GM12878 (cell line): ENCODE measurements at regions not wholly inside any gene's neighbourhood (a gene's known extent, or its start where the extent isn't known, plus 50 kb on each side); places are given as distances from the start of the nearest gene placed in this dataset.

Source experiments
- ATAC-seq: fragments of 200-7000 bp; cut with Tn5 transposase; 3 replicates; pipeline ENCODE4 v1.9.1; 2020; ENCODE audit warnings: mild to moderate bottlenecking, moderate library complexity
- BruUV-seq: library from RNA; stranded (reverse); fragments of 400-500 nt; replicated peaks from 2 replicates; lab custom pipeline; 2021; lab: Mats Ljungman, UMichigan
- CTCF ChIA-PET: fragments of 300-600 bp; sonication (Branson Sonifier 250); formaldehyde crosslinking; extraction: SDS; loops from one replicate; lab custom pipeline; 2021; ENCODE audit warnings: inconsistent platforms; lab: Yijun Ruan, JAX
- POLR2A ChIA-PET: fragments of 350-600 bp; formaldehyde crosslinking; extraction: SDS; loops from one replicate; lab custom pipeline; 2021; ENCODE audit warnings: inconsistent platforms; lab: Charles Lee
- RAD21 ChIA-PET: fragments of 300-600 bp; sonication (Branson Sonifier 250); formaldehyde crosslinking; loops from one replicate; lab custom pipeline; 2023; ENCODE audit warnings: antibody characterized with exemption; ENCODE audit not compliant: unreplicated experiment; lab: Charles Lee
- SMC1A ChIA-PET: fragments of 300-600 bp; sonication (Branson Sonifier 250); formaldehyde crosslinking; loops from one replicate; lab custom pipeline; 2023; ENCODE audit not compliant: unreplicated experiment, uncharacterized antibody; lab: Charles Lee
- DNase-seq: peaks from one replicate; pipeline ENCODE4 v3.0.0-alpha.2; 2011; ENCODE audit warnings: low read depth, low spot score
- FAIRE-seq: peaks from 3 replicates; lab custom pipeline; 2011; peaks lifted over from hg19 to GRCh38; lab: Jason Lieb, UNC
- H2AFZ ChIP-seq: 2 replicates; pipeline ENCODE4 v1.6.0; 2011; ENCODE audit warnings: low read depth, low read length, control low read depth; ENCODE audit not compliant: control insufficient read depth
- H3K27ac ChIP-seq: 2 replicates; pipeline ENCODE4 v1.5.1; 2011; ENCODE audit warnings: control low read depth; ENCODE audit not compliant: control insufficient read depth, insufficient read depth
- H3K27me3 ChIP-seq, 2 experiments: replicated peaks in 1 of 2; 2 replicates each; pipeline versions ENCODE4 v1.6.0 to v1.6.1; 2011; ENCODE audit warnings: low read length in 1 of 2; ENCODE audit not compliant: control insufficient read depth in 2 of 2, insufficient read depth in 2 of 2
- H3K36me3 ChIP-seq, 2 experiments: 2 replicates each; pipeline ENCODE4 v1.5.1; 2011; ENCODE audit warnings: low read length in 1 of 2; ENCODE audit not compliant: control insufficient read depth in 2 of 2, insufficient read depth in 2 of 2
- H3K4me1 ChIP-seq: 2 replicates; pipeline ENCODE4 v1.6.1; 2011; ENCODE audit warnings: mild to moderate bottlenecking, low read length, moderate library complexity, mixed read lengths; ENCODE audit not compliant: control insufficient read depth, insufficient read depth
- H3K4me2 ChIP-seq: 2 replicates; pipeline ENCODE4 v1.6.0; 2011; ENCODE audit warnings: control low read depth; ENCODE audit not compliant: control insufficient read depth, insufficient read depth
- H3K4me3 ChIP-seq: fragments of 200-600 bp; sonication (generic); 2 replicates; pipeline ENCODE4 v1.5.1; 2016
- H3K79me2 ChIP-seq: 2 replicates; pipeline ENCODE4 v1.6.0; 2011; ENCODE audit warnings: low read length; ENCODE audit not compliant: control insufficient read depth, insufficient read depth
- H3K9ac ChIP-seq: 2 replicates; pipeline ENCODE4 v1.8.0; 2011; ENCODE audit warnings: low read length, control low read depth, mixed read lengths; ENCODE audit not compliant: control insufficient read depth, insufficient read depth
- H3K9me3 ChIP-seq: replicated peaks from 3 replicates; pipeline ENCODE4 v1.5.1; 2011; ENCODE audit warnings: mild to moderate bottlenecking, low read length; ENCODE audit not compliant: control insufficient read depth, insufficient read depth
- H4K20me1 ChIP-seq: 2 replicates; pipeline ENCODE4 v1.6.0; 2011; ENCODE audit not compliant: control insufficient read depth, insufficient read depth
- CBX3 ChIP-seq: fragments of 200-600 bp; sonication (generic); IDR thresholded peaks from 2 replicates; pipeline ENCODE4 v1.6.1; 2016; ENCODE audit warnings: low read depth, borderline replicate concordance
- FOXM1 ChIP-seq: IDR thresholded peaks from 2 replicates; pipeline ENCODE4 v1.6.1; 2012; ENCODE audit warnings: low read depth, mild to moderate bottlenecking, inconsistent platforms, low read length, moderate library complexity
- MTA2 ChIP-seq: fragments of 450-650 bp; IDR thresholded peaks from 2 replicates; pipeline ENCODE4 v1.6.1; 2016; ENCODE audit warnings: low read depth, mild to moderate bottlenecking, moderate library complexity
- MXI1 ChIP-seq: fragments of 150-350 bp; IDR thresholded peaks from 2 replicates; pipeline ENCODE4 v1.6.1; 2011; ENCODE audit warnings: low read depth, mild to moderate bottlenecking, inconsistent platforms, low read length, improper control_type of control experiment
- NFYA ChIP-seq: IDR thresholded peaks from 2 replicates; pipeline ENCODE4 v1.6.1; 2011; ENCODE audit warnings: low read depth, mild to moderate bottlenecking, low read length, improper control_type of control experiment, borderline replicate concordance
- PAX8 ChIP-seq: fragments of 450-650 bp; IDR thresholded peaks from 2 replicates; pipeline ENCODE4 v1.6.1; 2017; ENCODE audit warnings: mild to moderate bottlenecking, moderate library complexity
- RAD21 ChIP-seq: IDR thresholded peaks from 2 replicates; pipeline ENCODE4 v1.6.1; 2011; ENCODE audit warnings: mild to moderate bottlenecking, low read depth, low read length, moderate library complexity; ENCODE audit not compliant: insufficient read depth
- RCOR1 ChIP-seq: conservative IDR thresholded peaks from 2 replicates; pipeline ENCODE4 v1.6.1; 2012; ENCODE audit warnings: low read depth, low read length, improper control_type of control experiment
- RUNX3 ChIP-seq: IDR thresholded peaks from 2 replicates; pipeline ENCODE4 v1.6.1; 2012; ENCODE audit warnings: low read length, inconsistent platforms
- SMAD1 ChIP-seq: fragments of 450-650 bp; IDR thresholded peaks from 2 replicates; pipeline ENCODE4 v1.6.1; 2018; ENCODE audit warnings: mild to moderate bottlenecking, low read depth; ENCODE audit not compliant: partially characterized antibody
- STAT1 ChIP-seq: fragments of 450-650 bp; conservative IDR thresholded peaks from 2 replicates; pipeline ENCODE4 v1.6.1; 2014; ENCODE audit warnings: antibody characterized with exemption, mild to moderate bottlenecking
- ZNF207 ChIP-seq: fragments of 450-650 bp; IDR thresholded peaks from 2 replicates; pipeline ENCODE4 v1.6.1; 2014; ENCODE audit warnings: antibody characterized with exemption, mild to moderate bottlenecking, borderline replicate concordance
- ZNF24 ChIP-seq: fragments of 450-650 bp; IDR thresholded peaks from 2 replicates; pipeline ENCODE4 v1.6.1; 2017; ENCODE audit warnings: antibody characterized with exemption, mild to moderate bottlenecking
- ZNF384 ChIP-seq: IDR thresholded peaks from 2 replicates; pipeline ENCODE4 v1.6.1; 2012; ENCODE audit warnings: low read depth, mild to moderate bottlenecking, low read length, improper control_type of control experiment, borderline replicate concordance
- ZNF592 ChIP-seq: fragments of 450-650 bp; IDR thresholded peaks from 2 replicates; pipeline ENCODE4 v1.6.1; 2017; ENCODE audit warnings: mild to moderate bottlenecking, moderate library complexity
- in situ Hi-C: fragments of 300-500 bp; cut with MboI; formaldehyde crosslinking; loops from 9 replicates; pipeline ENCODE4 v1.14.3; 2018; ENCODE audit warnings: mixed read lengths
- intact Hi-C: fragments of 100-400 bp; cut with micrococcal nuclease; formaldehyde crosslinking; loops from one replicate; pipeline ENCODE4 v1.14.2; 2022; ENCODE audit not compliant: unreplicated experiment
- TF ChIP-seq, protein P1 (sequence below): IDR thresholded peaks from 2 replicates; pipeline ENCODE4 v1.6.1; 2011; ENCODE audit warnings: borderline replicate concordance, low read depth, mild to moderate bottlenecking, moderate library complexity, low read length; ENCODE audit not compliant: insufficient read depth, poor library complexity, severe bottlenecking

- intact Hi-C loops (no loop called here), in situ Hi-C loops (no loop called here)
- DNase-seq (no peak), ATAC-seq (no peak), FAIRE-seq (no peak)
- TF ChIP-seq RAD21 (no peak), RUNX3 (no peak), STAT1 (no peak), SMAD1 (no peak), ZNF592 (no peak), FOXM1 (no peak), PAX8 (no peak), ZNF384 (no peak), NFYA (no peak), RCOR1 (no peak), MXI1 (no peak), CBX3 (no peak), ZNF207 (no peak), MTA2 (no peak), ZNF24 (no peak)
- TF ChIP-seq, protein P1, sequence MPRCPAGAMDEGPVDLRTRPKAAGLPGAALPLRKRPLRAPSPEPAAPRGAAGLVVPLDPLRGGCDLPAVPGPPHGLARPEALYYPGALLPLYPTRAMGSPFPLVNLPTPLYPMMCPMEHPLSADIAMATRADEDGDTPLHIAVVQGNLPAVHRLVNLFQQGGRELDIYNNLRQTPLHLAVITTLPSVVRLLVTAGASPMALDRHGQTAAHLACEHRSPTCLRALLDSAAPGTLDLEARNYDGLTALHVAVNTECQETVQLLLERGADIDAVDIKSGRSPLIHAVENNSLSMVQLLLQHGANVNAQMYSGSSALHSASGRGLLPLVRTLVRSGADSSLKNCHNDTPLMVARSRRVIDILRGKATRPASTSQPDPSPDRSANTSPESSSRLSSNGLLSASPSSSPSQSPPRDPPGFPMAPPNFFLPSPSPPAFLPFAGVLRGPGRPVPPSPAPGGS = no peak
- H3K9ac ChIP-seq = no peak overlapping the region
- ChIA-PET RAD21 (no interaction called here), SMC1A (interaction anchor here (0.9 kb wide), 1 partner anchor 79 kb away, joined by 3 read pairs; no protein-coding TSS in a partner anchor), CTCF (no interaction called here), POLR2A (no interaction called here)
- no peaks in the 10 kb centered on the region for H4K20me1 ChIP-seq
- no peaks in the 10 kb centered on the region for H3K9me3 ChIP-seq
- H3K27me3 ChIP-seq = no peaks in the 10 kb centered on the region
- H3K4me2 ChIP-seq = no peak overlapping the region
- H3K4me1 ChIP-seq = no peaks in the 10 kb centered on the region
- H3K27ac ChIP-seq = no peak overlapping the region
- H3K79me2 ChIP-seq = no peaks in the 10 kb centered on the region
- H2AFZ ChIP-seq = no peak overlapping the region
- no peaks in the 10 kb centered on the region for H3K36me3 ChIP-seq
- no TSS peak for BruUV-seq
- no peak overlapping the region for H3K4me3 ChIP-seq
These were observed 138.9 kb downstream of the TBX18 start for GRCh38 chr6:84625506-84625905.
